ENCODE measurements at regions not wholly inside any gene's neighbourhood (a gene's known extent, or its start where the extent isn't known, plus 50 kb on each side); places are given as distances from the start of the nearest gene placed in this dataset.
"Not testable (repeated sequence)": the region's sequence is repeated elsewhere in the genome, so short reads cannot be mapped to it uniquely, and the experiment has no call there.

DNA sequence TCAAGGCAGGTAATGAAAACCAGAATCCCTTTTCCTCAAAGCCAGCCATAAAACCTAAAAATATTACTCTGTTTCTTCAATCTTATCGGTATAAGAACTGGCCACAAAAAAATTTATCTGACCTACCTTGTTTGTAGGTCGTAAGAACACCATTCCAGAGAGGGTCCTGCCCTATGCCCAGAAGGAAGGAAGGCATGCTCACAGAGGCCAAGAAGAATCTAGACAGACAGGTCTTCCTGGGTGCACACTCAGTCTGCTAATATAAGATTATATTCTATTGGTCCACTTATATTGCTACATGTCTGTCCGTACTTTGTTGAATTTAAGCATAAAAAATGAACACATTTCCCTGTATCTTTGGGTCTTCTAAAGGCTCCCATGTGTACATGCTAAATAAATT lies 2136.1 kb upstream of the PCDH20 start:
- no peak for DNase-seq

DNA sequence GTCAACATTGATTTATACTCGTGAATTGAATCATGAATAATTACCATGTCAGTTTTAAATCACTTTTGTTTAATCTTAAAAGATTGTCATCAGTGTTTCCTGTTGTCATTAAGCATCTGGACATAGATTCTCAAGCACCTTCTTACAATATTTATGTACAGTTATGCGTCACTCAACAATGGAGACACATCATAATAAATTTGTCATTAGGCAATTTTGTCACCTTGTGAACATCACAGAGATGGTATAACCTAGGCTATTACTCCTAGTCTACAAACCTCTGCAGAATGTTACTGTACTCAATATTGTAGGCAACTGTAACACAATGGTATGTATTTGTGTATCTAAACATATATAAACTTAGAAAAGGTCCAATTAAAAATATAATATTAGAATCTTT lies 2130.9 kb upstream of the PCDH20 start:
- no peak for DNase-seq

GRCh38 chr13:63542770-63543169 lies 2127.1 kb upstream of the PCDH20 start:
- DNase-seq: no peak

DNA sequence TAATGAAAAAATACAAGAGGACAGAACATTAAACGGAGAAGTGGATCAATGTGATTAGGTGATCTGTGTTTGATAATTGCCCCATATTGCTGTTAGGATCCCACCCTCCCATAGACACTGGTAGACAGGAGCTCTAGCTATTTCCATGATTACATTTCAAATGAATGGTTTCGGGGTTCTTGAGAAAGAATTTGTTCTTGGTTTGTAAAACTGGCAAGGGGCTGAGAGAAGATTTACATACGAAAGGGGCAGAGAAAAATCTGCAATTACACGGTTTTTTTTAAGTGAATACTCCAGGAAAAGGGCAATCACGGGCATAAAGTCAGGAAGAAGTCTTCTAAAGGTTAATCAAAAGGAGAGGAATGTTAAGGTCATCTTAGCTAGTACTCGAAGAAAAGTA lies 2125.7 kb upstream of the PCDH20 start:
- no peak for DNase-seq

- no peak for DNase-seq
Observed at GRCh38 chr13:63540061-63540460, 2124.4 kb upstream of the PCDH20 start.

DNA sequence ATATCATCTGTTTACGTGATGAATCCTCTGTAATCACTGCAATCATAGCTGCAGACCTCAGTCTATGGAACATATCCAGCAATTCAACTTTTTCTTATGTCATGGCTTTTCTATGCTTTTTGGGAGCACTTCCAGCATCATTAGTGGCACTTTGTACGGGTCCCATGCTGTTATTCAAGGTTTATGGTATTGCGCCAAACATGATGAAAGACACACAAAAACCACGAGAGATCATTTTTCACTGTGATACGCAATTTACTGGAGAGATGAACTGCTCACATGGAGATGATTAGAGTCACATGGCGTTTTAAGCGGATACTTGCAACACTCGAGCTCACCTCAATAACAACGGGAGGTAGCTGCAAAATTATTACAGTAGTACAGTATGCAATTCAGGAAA lies 2101.7 kb upstream of the PCDH20 start:
- DNase-seq: no peak

GRCh38 chr13:63516124-63516523 lies 2100.5 kb upstream of the PCDH20 start:
- DNase-seq: no peak

DNA sequence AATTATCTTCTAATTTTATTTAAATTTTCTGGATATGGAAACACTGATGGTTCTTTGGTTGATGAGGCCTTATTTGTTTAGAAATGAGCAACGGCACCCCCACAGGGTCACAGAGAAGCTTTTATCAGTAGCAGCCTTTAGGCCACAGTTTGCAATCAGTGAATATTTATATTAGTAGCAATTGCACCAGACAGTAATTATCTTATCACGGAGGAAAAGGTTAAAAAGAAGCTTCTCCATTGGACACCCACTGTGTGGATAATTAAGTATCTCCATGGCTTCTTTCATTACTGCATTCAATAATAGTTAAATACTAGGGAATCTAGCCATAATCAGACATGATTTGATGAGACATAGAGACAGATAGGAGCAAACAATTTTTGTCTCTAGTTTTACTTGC lies 2099.2 kb upstream of the PCDH20 start:
- DNase-seq: no peak

DNA sequence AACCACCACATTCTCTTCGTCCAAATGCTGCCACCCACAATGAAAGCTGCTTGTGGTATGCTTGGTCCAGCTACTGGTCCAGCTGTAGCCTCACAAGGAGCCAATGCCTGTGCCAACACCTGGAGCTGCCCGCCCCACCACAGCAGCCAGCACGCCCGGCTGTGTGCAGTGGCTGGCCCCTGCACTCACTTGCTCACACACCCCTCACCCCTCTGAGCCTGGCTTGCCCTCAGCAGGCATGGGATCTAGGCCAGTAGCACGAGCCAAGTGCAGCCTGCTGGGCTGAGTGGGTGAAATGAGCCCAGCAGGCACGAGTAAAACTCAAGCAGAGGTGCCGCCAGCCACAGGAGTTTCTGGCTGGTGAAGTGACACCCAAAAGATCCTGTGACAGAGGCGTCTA lies 2096.4 kb upstream of the PCDH20 start:
- DNase-seq: no peak

- DNase-seq: no peak
Observed at GRCh38 chr13:63501702-63502101, 2086.1 kb upstream of the PCDH20 start.

- DNase-seq: no peak
Observed at GRCh38 chr13:63497601-63498000, 2082.0 kb upstream of the PCDH20 start.

GRCh38 chr13:63492604-63493003 lies 2077.0 kb upstream of the PCDH20 start:
- DNase-seq: no peak

DNA sequence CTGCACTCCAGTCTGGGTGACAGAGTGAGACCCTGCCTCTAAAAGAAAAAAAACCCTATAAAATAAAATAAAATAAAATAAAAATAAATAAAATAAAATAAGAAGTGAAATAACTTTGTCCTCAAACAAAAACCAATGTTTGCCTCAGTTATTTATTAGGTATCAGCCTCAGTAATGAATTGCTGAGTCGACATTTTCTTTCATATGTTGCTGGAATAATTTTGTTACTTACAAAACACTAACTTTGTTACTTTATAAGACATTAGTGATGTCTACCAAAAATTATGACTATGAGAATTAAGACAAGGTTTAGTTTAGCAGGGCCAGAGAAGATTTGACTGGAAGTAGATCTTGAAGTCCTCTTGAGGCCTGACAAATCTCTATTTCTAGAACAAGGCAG lies 2074.5 kb upstream of the PCDH20 start:
- DNase-seq: no peak

GRCh38 chr13:63481334-63481733 lies 2065.7 kb upstream of the PCDH20 start:
- peak; percentile 48 for DNase-seq

- no peak for DNase-seq
Observed at GRCh38 chr13:63472711-63473110, 2057.1 kb upstream of the PCDH20 start.

DNA sequence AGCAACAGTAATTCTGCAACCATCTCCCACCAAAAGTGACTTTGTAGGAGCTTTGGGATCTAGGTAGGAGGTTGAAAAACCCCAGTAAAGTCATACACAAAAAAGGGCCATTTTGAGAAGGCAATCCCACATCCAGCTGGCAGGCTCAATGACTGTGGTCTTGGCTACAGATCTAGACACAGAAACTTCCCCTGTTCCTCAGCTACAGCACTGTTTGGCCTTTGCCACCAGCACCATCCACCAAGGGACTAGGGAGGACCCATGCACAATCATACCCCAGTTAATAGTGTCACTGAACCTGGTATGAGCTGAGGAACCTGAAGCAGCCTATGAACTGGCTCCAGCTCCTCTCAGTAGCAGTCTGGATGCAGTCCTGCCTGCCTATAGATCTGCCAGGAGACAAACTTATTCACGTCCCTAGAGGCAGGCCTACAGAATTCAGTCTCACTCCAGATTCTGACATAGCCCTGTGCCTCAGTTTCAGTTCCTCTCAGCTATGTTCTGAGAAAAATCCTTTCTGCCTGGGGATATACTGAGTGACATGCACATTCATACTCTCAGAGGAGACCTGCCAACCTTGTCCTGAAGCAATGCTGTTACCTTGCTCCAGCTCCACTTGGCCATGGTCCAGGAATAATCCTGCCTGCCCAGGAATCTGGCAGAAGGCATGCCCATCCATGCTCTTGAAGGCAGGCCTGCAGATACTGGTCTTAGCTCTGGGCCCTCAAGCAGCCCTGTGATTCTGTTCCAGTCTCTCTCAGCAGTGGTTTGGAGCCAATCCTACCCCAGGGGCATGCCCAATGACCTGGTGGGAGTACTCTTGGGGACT lies 2048.3 kb upstream of the PCDH20 start:
- no peak for DNase-seq

- DNase-seq: no peak
Observed at GRCh38 chr13:63460462-63461090, 2044.9 kb upstream of the PCDH20 start.

DNA sequence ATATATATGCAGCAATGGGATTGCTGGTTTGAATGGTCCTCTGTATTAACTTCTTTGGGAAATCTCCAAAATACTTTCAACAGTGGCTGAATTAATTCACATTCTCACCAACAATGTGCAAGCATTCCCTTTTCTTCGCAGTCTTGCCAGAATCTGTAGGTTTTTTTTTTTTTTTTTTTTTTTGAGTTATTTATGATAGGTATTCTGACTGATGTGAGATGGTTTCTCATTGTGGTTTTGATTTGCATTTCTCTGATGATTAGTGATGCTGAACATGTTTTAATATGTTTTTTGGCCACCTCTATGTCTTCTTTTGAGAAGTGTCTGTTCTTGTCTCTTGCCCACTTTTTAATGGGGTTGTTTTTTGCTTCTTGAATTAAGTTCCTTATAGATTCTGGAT lies 2041.5 kb upstream of the PCDH20 start:
- DNase-seq: no peak

DNA sequence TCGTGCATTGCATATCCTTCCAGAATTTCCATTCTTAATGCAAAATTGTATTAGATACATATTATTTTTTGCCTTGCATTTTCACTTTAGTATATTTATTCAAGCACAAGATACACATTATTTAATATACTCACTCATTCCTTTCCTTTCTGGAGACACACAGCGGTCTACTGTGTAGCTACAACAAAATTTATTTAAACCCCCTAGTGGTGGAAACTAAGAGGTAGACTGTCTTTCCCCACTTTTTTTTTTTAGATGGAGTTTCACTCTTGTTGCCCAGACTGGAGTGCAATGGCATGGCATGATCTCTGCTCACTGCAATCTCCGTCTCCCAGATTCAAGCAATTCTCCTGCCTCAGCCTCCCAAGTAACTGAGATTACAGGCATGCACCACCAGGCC lies 2040.3 kb upstream of the PCDH20 start:
- no peak for DNase-seq

GRCh38 chr13:63449550-63449949 lies 2033.9 kb upstream of the PCDH20 start:
- DNase-seq: no peak

DNA sequence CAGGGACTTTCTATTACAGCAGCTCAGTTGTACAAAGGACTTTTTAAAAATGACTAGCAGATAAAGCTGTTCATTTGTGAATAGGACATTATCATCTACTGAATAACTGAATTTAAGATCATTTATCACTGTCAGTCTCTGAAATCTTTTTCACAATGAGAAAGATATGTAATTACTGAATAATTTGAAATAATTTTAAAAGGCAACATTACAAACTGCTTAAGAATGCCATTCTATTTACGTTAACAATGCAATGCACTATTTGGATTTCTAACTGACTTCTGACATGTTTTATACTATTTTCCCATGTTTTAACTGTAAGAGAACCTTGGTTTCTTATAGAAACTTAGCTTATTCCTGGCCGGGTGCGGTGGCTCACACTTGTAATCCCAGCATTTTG lies 2033.0 kb upstream of the PCDH20 start:
- no peak for DNase-seq

- no peak for DNase-seq
Observed at GRCh38 chr13:63446329-63446728, 2030.7 kb upstream of the PCDH20 start.

DNA sequence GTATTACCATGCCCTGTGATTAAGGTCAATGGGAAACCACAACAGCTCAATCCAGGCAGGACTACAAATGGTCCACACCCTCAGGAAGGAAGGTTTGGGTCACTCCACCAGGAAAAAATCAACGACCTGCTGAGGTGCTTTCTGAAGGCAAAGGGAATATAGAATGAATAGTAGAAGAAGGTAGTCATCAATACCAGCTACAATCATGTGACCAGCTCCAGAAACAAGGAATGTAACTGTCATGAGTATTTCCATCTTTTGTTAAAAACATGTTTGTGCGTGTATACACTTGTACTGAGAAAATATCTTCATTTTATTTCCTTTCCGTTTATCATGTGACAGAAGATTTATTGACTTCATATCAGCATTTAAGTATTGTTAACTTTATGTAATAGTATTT lies 2028.6 kb upstream of the PCDH20 start:
- DNase-seq: not testable (repeated sequence)

GRCh38 chr13:63438951-63439350 lies 2023.3 kb upstream of the PCDH20 start:
- DNase-seq: no peak

DNA sequence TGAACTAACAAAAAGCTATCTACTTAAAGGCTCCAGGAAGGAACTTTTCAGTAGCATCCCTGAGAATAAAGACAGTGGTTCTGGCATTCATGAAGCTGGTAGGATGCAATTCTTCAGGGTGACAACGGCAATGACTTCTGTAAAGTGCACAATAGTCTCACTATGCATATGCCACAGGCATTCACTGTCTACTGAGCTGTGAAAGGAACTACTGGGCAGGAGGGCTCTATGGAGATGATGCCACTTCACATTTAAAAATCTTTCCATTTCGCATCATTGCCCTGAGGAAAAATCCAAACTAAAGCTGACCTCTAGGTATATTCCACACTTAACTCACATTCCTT lies 2020.6 kb upstream of the PCDH20 start:
- no peak for DNase-seq
